ENCODE measurements at regions not wholly inside any gene's neighbourhood (a gene's known extent, or its start where the extent isn't known, plus 50 kb on each side); places are given as distances from the start of the nearest gene placed in this dataset.

GRCh38 chr2:120406566-120406965, 60.6 kb downstream of the INHBB start:
- H3K4me3 ChIP-seq (ENCODE audit: insufficient read depth, low read length), result no peak overlapping the region
- H3K9me3 ChIP-seq (ENCODE audit: low read depth, low read length), result peaks cover 5% of the 10 kb centered on the region
- no peak overlapping the region for H3K4me2 ChIP-seq (ENCODE audit: insufficient read depth, low read length)
- H3K79me2 ChIP-seq (ENCODE audit: insufficient read depth, low read length), result no peaks in the 10 kb centered on the region
- no peak for DNase-seq (ENCODE audit: insufficient read length, low spot score, missing footprints)
- H3K4me1 ChIP-seq (ENCODE audit: insufficient read depth, low read length), result no peaks in the 10 kb centered on the region
- no peaks in the 10 kb centered on the region for H4K20me1 ChIP-seq (ENCODE audit: insufficient read depth, low read length)
- no peak overlapping the region for H2AFZ ChIP-seq (ENCODE audit: low read length)
- no peak for TF ChIP-seq CTCF (IDR thresholded peaks at IDR 0.05; ENCODE audit: extremely low read depth, low read depth, low read length)
- H3K27ac ChIP-seq (ENCODE audit: low read depth, low read length), result no peak overlapping the region
- peaks cover 6% of the 10 kb centered on the region for H3K27me3 ChIP-seq (ENCODE audit: insufficient read depth, low read length)
- no peaks in the 10 kb centered on the region for H3K36me3 ChIP-seq (ENCODE audit: insufficient read depth, low read length)

- H3K4me2 ChIP-seq (ENCODE audit: insufficient read depth, low read length), result no peak overlapping the region
- H3K36me3 ChIP-seq (ENCODE audit: insufficient read depth, low read length), result no peaks in the 10 kb centered on the region
- peaks cover 14% of the 10 kb centered on the region for H3K27me3 ChIP-seq (ENCODE audit: insufficient read depth, low read length)
- H3K9me3 ChIP-seq (ENCODE audit: low read depth, low read length), result peaks cover 5% of the 10 kb centered on the region
- no peak overlapping the region for H3K27ac ChIP-seq (ENCODE audit: low read depth, low read length)
- no peaks in the 10 kb centered on the region for H3K79me2 ChIP-seq (ENCODE audit: insufficient read depth, low read length)
- H3K4me1 ChIP-seq (ENCODE audit: insufficient read depth, low read length), result no peaks in the 10 kb centered on the region
- TF ChIP-seq CTCF (IDR thresholded peaks at IDR 0.05; ENCODE audit: extremely low read depth, low read depth, low read length), result no peak
- H2AFZ ChIP-seq (ENCODE audit: low read length), result no peak overlapping the region
- DNase-seq (ENCODE audit: insufficient read length, low spot score, missing footprints), result no peak
- H3K4me3 ChIP-seq (ENCODE audit: insufficient read depth, low read length), result no peak overlapping the region
- no peaks in the 10 kb centered on the region for H4K20me1 ChIP-seq (ENCODE audit: insufficient read depth, low read length)
Measured at GRCh38 chr2:120410487-120410886, 64.6 kb downstream of the INHBB start.

GRCh38 chr2:120415060-120415459, 69.1 kb downstream of the INHBB start:
- no peak for TF ChIP-seq CTCF (IDR thresholded peaks at IDR 0.05; ENCODE audit: extremely low read depth, low read depth, low read length)
- Histone ChIP-seq H3K27ac (ENCODE audit: low read depth, low read length) (no peak overlapping the region), H4K20me1 (ENCODE audit: insufficient read depth, low read length) (no peaks in the 10 kb centered on the region)

GRCh38 chr2:120415728-120416509, 70.0 kb downstream of the INHBB start:
- no peaks in the 10 kb centered on the region for H3K9me3 ChIP-seq (ENCODE audit: low read depth, low read length)
- no peak overlapping the region for H3K4me2 ChIP-seq (ENCODE audit: insufficient read depth, low read length)
- H3K27ac ChIP-seq (ENCODE audit: low read depth, low read length), result no peak overlapping the region
- H3K27me3 ChIP-seq (ENCODE audit: insufficient read depth, low read length), result peaks cover 28% of the 10 kb centered on the region
- no peaks in the 10 kb centered on the region for H3K79me2 ChIP-seq (ENCODE audit: insufficient read depth, low read length)
- DNase-seq (ENCODE audit: insufficient read length, low spot score, missing footprints), result peak; percentile 41
- TF ChIP-seq CTCF (IDR thresholded peaks at IDR 0.05; ENCODE audit: extremely low read depth, low read depth, low read length), result no peak
- no peak overlapping the region for H3K4me3 ChIP-seq (ENCODE audit: insufficient read depth, low read length)
- H2AFZ ChIP-seq (ENCODE audit: low read length), result no peak overlapping the region
- H3K4me1 ChIP-seq (ENCODE audit: insufficient read depth, low read length), result no peaks in the 10 kb centered on the region
- H4K20me1 ChIP-seq (ENCODE audit: insufficient read depth, low read length), result no peaks in the 10 kb centered on the region
- no peaks in the 10 kb centered on the region for H3K36me3 ChIP-seq (ENCODE audit: insufficient read depth, low read length)

More at GRCh38 chr2:120415060-120415459, 69.1 kb downstream of the INHBB start:
- no peaks in the 10 kb centered on the region for H3K79me2 ChIP-seq (ENCODE audit: insufficient read depth, low read length)
- no peak overlapping the region for H2AFZ ChIP-seq (ENCODE audit: low read length)
- no peak overlapping the region for H3K4me3 ChIP-seq (ENCODE audit: insufficient read depth, low read length)
- H3K4me2 ChIP-seq (ENCODE audit: insufficient read depth, low read length), result no peak overlapping the region
- peaks cover 2% of the 10 kb centered on the region for H3K9me3 ChIP-seq (ENCODE audit: low read depth, low read length)
- peaks cover 19% of the 10 kb centered on the region for H3K27me3 ChIP-seq (ENCODE audit: insufficient read depth, low read length)
- H3K36me3 ChIP-seq (ENCODE audit: insufficient read depth, low read length), result no peaks in the 10 kb centered on the region
- DNase-seq (ENCODE audit: insufficient read length, low spot score, missing footprints), result no peak
- H3K4me1 ChIP-seq (ENCODE audit: insufficient read depth, low read length), result no peaks in the 10 kb centered on the region
